ENCODE measurements at regions not wholly inside any gene's neighbourhood (a gene's known extent, or its start where the extent isn't known, plus 50 kb on each side); places are given as distances from the start of the nearest gene placed in this dataset.

- no peaks in the 10 kb centered on the region for H3K9me3 Mint-ChIP-seq
- H3K4me3 Mint-ChIP-seq: no peak overlapping the region
- no peak overlapping the region for H3K27ac Mint-ChIP-seq (ENCODE audit: unreplicated experiment)
- no peak for DNase-seq (ENCODE audit: low read depth, low spot score)
- no peak for TF ChIP-seq CTCF (conservative IDR thresholded peaks at IDR 0.05)
- H3K27me3 Mint-ChIP-seq (ENCODE audit: low read depth): peaks cover 43% of the 10 kb centered on the region
- no peaks in the 10 kb centered on the region for H3K36me3 Mint-ChIP-seq (ENCODE audit: low read depth)
- H3K4me1 Mint-ChIP-seq: no peaks in the 10 kb centered on the region
Measured at GRCh38 chr20:60937585-60937984, 314.5 kb upstream of the CDH4 start.

GRCh38 chr20:60941379-60941778, 310.7 kb upstream of the CDH4 start:
- H3K27me3 Mint-ChIP-seq (ENCODE audit: low read depth): peaks cover 38% of the 10 kb centered on the region
- TF ChIP-seq CTCF (conservative IDR thresholded peaks at IDR 0.05): no peak
- no peak overlapping the region for H3K27ac Mint-ChIP-seq (ENCODE audit: unreplicated experiment)
- no peak for DNase-seq (ENCODE audit: low read depth, low spot score)
- no peaks in the 10 kb centered on the region for H3K4me1 Mint-ChIP-seq
- H3K4me3 Mint-ChIP-seq: no peak overlapping the region
- peaks cover 3% of the 10 kb centered on the region for H3K9me3 Mint-ChIP-seq
- H3K36me3 Mint-ChIP-seq (ENCODE audit: low read depth): no peaks in the 10 kb centered on the region

DNA sequence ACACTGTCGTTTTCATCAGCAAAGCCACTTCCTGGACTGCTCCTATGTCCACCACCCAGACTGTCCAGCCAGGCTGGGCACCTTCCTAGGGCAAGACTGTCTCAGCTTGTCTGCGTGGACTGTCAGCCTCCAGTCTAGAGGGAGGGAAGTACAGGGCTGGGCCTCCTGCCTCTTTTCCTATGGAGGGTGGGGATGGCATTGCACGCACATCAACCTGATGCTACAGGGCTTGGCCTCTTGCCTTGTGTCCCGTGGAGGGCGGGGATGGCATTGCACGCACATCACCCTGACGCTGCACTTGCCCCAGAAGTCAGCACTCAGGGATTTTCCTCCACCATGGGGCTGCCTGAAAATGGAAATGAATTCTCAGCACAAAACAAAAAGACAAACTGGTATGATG, 304.2 kb upstream of the CDH4 start:
- no peak for TF ChIP-seq CTCF (conservative IDR thresholded peaks at IDR 0.05)
- Mint-ChIP-seq H3K27me3 (ENCODE audit: low read depth) (peaks cover 17% of the 10 kb centered on the region), H3K36me3 (ENCODE audit: low read depth) (no peaks in the 10 kb centered on the region), H3K4me1 (no peaks in the 10 kb centered on the region), H3K4me3 (no peak overlapping the region), H3K27ac (ENCODE audit: unreplicated experiment) (no peak overlapping the region), H3K9me3 (peaks cover 3% of the 10 kb centered on the region)
- no peak for DNase-seq (ENCODE audit: low read depth, low spot score)

DNA sequence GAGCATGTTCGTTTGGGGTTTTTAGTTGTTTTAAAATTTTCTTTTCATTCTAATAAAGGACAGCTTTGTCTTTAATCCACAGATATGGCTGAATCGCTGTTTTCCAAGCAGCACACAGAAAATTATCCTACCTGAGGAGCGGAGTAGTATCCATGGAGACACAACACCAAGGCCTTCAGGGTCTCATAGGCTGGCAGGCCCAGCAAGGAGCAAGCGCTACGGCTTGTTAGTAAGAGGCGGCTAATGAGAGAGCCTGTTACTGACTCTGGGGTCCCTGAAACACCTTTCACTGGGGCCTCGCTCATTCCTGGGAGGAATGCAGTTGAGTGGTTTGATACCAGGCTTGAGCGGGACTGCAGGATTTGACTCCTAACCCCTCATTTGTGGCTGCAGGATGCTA, 303.8 kb upstream of the CDH4 start:
- Mint-ChIP-seq H3K27ac (ENCODE audit: unreplicated experiment) (no peak overlapping the region), H3K9me3 (peaks cover 3% of the 10 kb centered on the region), H3K4me1 (no peaks in the 10 kb centered on the region), H3K36me3 (ENCODE audit: low read depth) (no peaks in the 10 kb centered on the region), H3K4me3 (no peak overlapping the region), H3K27me3 (ENCODE audit: low read depth) (peaks cover 15% of the 10 kb centered on the region)
- no peak for DNase-seq (ENCODE audit: low read depth, low spot score)
- TF ChIP-seq CTCF (conservative IDR thresholded peaks at IDR 0.05): no peak

GRCh38 chr20:60950561-60950960, 301.5 kb upstream of the CDH4 start:
- H3K9me3 Mint-ChIP-seq: no peaks in the 10 kb centered on the region
- no peak overlapping the region for H3K4me3 Mint-ChIP-seq
- H3K27ac Mint-ChIP-seq (ENCODE audit: unreplicated experiment): no peak overlapping the region
- no peaks in the 10 kb centered on the region for H3K4me1 Mint-ChIP-seq
- TF ChIP-seq CTCF (conservative IDR thresholded peaks at IDR 0.05): no peak
- no peak for DNase-seq (ENCODE audit: low read depth, low spot score)
- H3K36me3 Mint-ChIP-seq (ENCODE audit: low read depth): no peaks in the 10 kb centered on the region
- H3K27me3 Mint-ChIP-seq (ENCODE audit: low read depth): peaks cover 14% of the 10 kb centered on the region

DNA sequence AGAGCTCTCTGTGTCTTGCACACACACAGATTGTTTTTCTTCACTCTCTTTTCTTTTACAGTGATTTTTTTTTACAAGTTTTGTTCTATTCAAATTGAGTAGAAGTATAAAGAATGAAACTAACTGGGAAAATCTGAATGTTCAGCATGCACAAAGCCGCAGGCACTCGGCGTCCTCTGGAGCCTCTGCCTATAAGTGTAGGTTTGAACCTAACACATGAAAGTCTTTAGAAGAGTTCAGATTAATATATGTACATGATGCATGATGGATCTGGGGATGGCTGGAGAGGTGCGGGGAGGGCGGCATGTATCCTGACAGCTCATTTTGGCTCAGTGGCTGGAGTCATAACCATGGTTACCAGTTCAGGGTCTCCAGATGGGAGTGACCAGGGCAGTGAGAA, 301.1 kb upstream of the CDH4 start:
- Mint-ChIP-seq H3K9me3 (no peaks in the 10 kb centered on the region), H3K27ac (ENCODE audit: unreplicated experiment) (no peak overlapping the region), H3K4me1 (no peaks in the 10 kb centered on the region), H3K36me3 (ENCODE audit: low read depth) (no peaks in the 10 kb centered on the region), H3K27me3 (ENCODE audit: low read depth) (peaks cover 15% of the 10 kb centered on the region), H3K4me3 (no peak overlapping the region)
- TF ChIP-seq CTCF (conservative IDR thresholded peaks at IDR 0.05): no peak
- DNase-seq (ENCODE audit: low read depth, low spot score): no peak

Data from neural crest cell (in vitro differentiated cells).